HEK293 (cell line): ENCODE measurements at regions not wholly inside any gene's neighbourhood (a gene's known extent, or its start where the extent isn't known, plus 50 kb on each side); places are given as distances from the start of the nearest gene placed in this dataset.

Experiments
- KLF1 ChIP-seq: fragments of 450-650 bp; formaldehyde crosslinking; IDR thresholded peaks from 2 replicates; pipeline ENCODE4 v1.5.1; 2016; ENCODE audit warnings: missing biosample characterization, missing genetic modification characterization
- YY1 ChIP-seq: fragments of 450-650 bp; formaldehyde crosslinking; IDR thresholded peaks from 2 replicates; pipeline ENCODE4 v1.5.1; 2018; ENCODE audit warnings: missing biosample characterization, missing genetic modification characterization
- ZNF350 ChIP-seq: fragments of 450-650 bp; formaldehyde crosslinking; IDR thresholded peaks from 2 replicates; pipeline ENCODE4 v1.5.0; 2017; ENCODE audit warnings: missing biosample characterization, mild to moderate bottlenecking, missing genetic modification characterization
- ZNF560 ChIP-seq: fragments of 450-650 bp; formaldehyde crosslinking; IDR thresholded peaks from 2 replicates; pipeline ENCODE4 v1.5.1; 2017; ENCODE audit warnings: missing biosample characterization, missing genetic modification characterization, borderline replicate concordance
- ZNF561 ChIP-seq: fragments of 450-650 bp; IDR thresholded peaks from 2 replicates; pipeline ENCODE4 v1.5.1; 2018; ENCODE audit warnings: missing biosample characterization, missing genetic modification characterization, borderline replicate concordance
- ZNF76 ChIP-seq: fragments of 450-650 bp; formaldehyde crosslinking; IDR thresholded peaks from 2 replicates; pipeline ENCODE4; 2016; ENCODE audit warnings: low read depth, missing biosample characterization, missing genetic modification characterization, borderline replicate concordance

- TF ChIP-seq KLF1 (tag by site-specific recombination) (no peak), ZNF350 (no peak), ZNF561 (tag by site-specific recombination) (no peak), YY1 (no peak), ZNF560 (no peak), ZNF76 (tag by site-specific recombination) (no peak)
Observed at GRCh38 chr1:212212343-212212742, 72.9 kb upstream of the PPP2R5A start.
